Liver (tissue), 8 donors: ENCODE measurements at regions not wholly inside any gene's neighbourhood (a gene's known extent, or its start where the extent isn't known, plus 50 kb on each side); places are given as distances from the start of the nearest gene placed in this dataset.

Experiments
- DNase-seq: peaks from one replicate; pipeline ENCODE4 v3.0.0-alpha.2; 2017; ENCODE audit warnings: low spot score
- H3K27ac ChIP-seq, 2 donors: one replicate each; pipeline ENCODE4 v1.7.0; 2013; ENCODE audit warnings: inconsistent platforms in 2 of 2, low read length in 2 of 2, control low read depth in 1 of 2, low read depth in 1 of 2, mild to moderate bottlenecking in 1 of 2
- H3K27me3 ChIP-seq, 4 donors: one replicate each; pipeline versions ENCODE4 v1.6.1 to v1.7.0; 2013; ENCODE audit warnings: low read length in 3 of 4, inconsistent platforms in 1 of 4, mild to moderate bottlenecking in 1 of 4, moderate library complexity in 1 of 4; ENCODE audit not compliant: control insufficient read depth in 4 of 4, insufficient read depth in 4 of 4
- H3K36me3 ChIP-seq, 4 donors: one replicate each; pipeline versions ENCODE4 v1.6.1 to v1.7.0; 2013; ENCODE audit warnings: low read length in 3 of 4, mild to moderate bottlenecking in 3 of 4, low read depth in 1 of 4, moderate library complexity in 1 of 4; ENCODE audit not compliant: control insufficient read depth in 4 of 4, insufficient read depth in 3 of 4
- H3K4me1 ChIP-seq, 4 donors: one replicate each; pipeline versions ENCODE4 v1.6.1 to v1.7.0; 2013; ENCODE audit warnings: low read length in 3 of 4, mild to moderate bottlenecking in 3 of 4, moderate library complexity in 1 of 4; ENCODE audit not compliant: control insufficient read depth in 4 of 4, insufficient read depth in 4 of 4
- H3K4me3 ChIP-seq, 3 donors: one replicate each; pipeline versions ENCODE4 v1.6.1 to v1.7.0; 2013; ENCODE audit warnings: low read length in 3 of 3, control low read depth in 1 of 3, low read depth in 1 of 3, mild to moderate bottlenecking in 1 of 3
- H3K9ac ChIP-seq, 2 donors: one replicate each; pipeline ENCODE4 v1.7.0; 2013; ENCODE audit warnings: low read length in 2 of 2, mild to moderate bottlenecking in 2 of 2, moderate library complexity in 2 of 2, control low read depth in 1 of 2, low read depth in 1 of 2
- H3K9me3 ChIP-seq, 4 donors: one replicate each; pipeline versions ENCODE4 v1.6.1 to v1.7.0; 2013; ENCODE audit warnings: low read length in 3 of 4; ENCODE audit not compliant: control insufficient read depth in 4 of 4
- ATF3 ChIP-seq: IDR thresholded peaks from 2 replicates; pipeline ENCODE4 v1.6.1; 2016; ENCODE audit warnings: antibody characterized with exemption
- CTCF ChIP-seq: fragments of 150-350 bp; IDR thresholded peaks from 2 replicates; pipeline ENCODE4 v1.5.1; 2017; ENCODE audit warnings: improper control_type of control experiment, low read depth, low read length; ENCODE audit not compliant: missing input control
- EGR1 ChIP-seq, 2 donors: IDR thresholded peaks; 2 replicates each; pipeline ENCODE4 v1.6.1; 2016 to 2018; ENCODE audit warnings: antibody characterized with exemption in 2 of 2, low read depth in 2 of 2
- FOXA1 ChIP-seq: IDR thresholded peaks from 2 replicates; pipeline ENCODE4 v1.6.1; 2016; ENCODE audit warnings: antibody characterized with exemption
- FOXA2 ChIP-seq: IDR thresholded peaks from 2 replicates; pipeline ENCODE4 v1.6.1; 2016; ENCODE audit warnings: antibody characterized with exemption
- GABPA ChIP-seq, 2 donors: IDR thresholded peaks in 1 of 2; conservative IDR thresholded peaks in 1 of 2; 2 replicates each; pipeline ENCODE4 v1.6.1; 2016; ENCODE audit warnings: antibody characterized with exemption in 2 of 2, mild to moderate bottlenecking in 1 of 2, moderate library complexity in 1 of 2
- HNF4A ChIP-seq, 2 donors: conservative IDR thresholded peaks; 2 replicates each; pipeline ENCODE4 v1.6.1; 2016; ENCODE audit warnings: antibody characterized with exemption in 2 of 2, mild to moderate bottlenecking in 2 of 2
- HNF4G ChIP-seq: IDR thresholded peaks from 2 replicates; pipeline ENCODE4 v1.6.1; 2016; ENCODE audit warnings: antibody characterized with exemption
- JUND ChIP-seq, 2 donors: IDR thresholded peaks; 2 replicates each; pipeline ENCODE4 v1.6.1; 2016; ENCODE audit warnings: antibody characterized with exemption in 2 of 2
- MAX ChIP-seq: IDR thresholded peaks from 2 replicates; pipeline ENCODE4 v1.6.1; 2016; ENCODE audit warnings: antibody characterized with exemption
- NR2F2 ChIP-seq: IDR thresholded peaks from 2 replicates; pipeline ENCODE4 v1.6.1; 2016; ENCODE audit warnings: antibody characterized with exemption
- RAD21 ChIP-seq, 2 donors: IDR thresholded peaks; 2 replicates each; pipeline ENCODE4 v1.6.1; 2016; ENCODE audit warnings: antibody characterized with exemption in 2 of 2, mild to moderate bottlenecking in 2 of 2
- REST ChIP-seq: IDR thresholded peaks from 2 replicates; pipeline ENCODE4 v1.6.1; 2016; ENCODE audit warnings: antibody characterized with exemption, mild to moderate bottlenecking
- RXRA ChIP-seq, 2 donors: IDR thresholded peaks; 2 replicates each; pipeline ENCODE4 v1.6.1; 2017 to 2018; ENCODE audit warnings: antibody characterized with exemption in 2 of 2, mild to moderate bottlenecking in 1 of 2
- SP1 ChIP-seq: IDR thresholded peaks from 2 replicates; pipeline ENCODE4 v1.6.1; 2018; ENCODE audit warnings: antibody characterized with exemption, mild to moderate bottlenecking
- TAF1 ChIP-seq: conservative IDR thresholded peaks from 2 replicates; pipeline ENCODE4 v1.6.1; 2016; ENCODE audit warnings: antibody characterized with exemption, mild to moderate bottlenecking
- YY1 ChIP-seq: IDR thresholded peaks from 2 replicates; pipeline ENCODE4 v1.6.1; 2016; ENCODE audit warnings: antibody characterized with exemption, mild to moderate bottlenecking
- ZBTB33 ChIP-seq: IDR thresholded peaks from 2 replicates; pipeline ENCODE4 v1.6.1; 2016; ENCODE audit warnings: antibody characterized with exemption
- whole genome bisulfite sequencing: extraction: QIAGEN DNeasy Blood & Tissue Kit; methylation state at CpG from one replicate; pipeline ENCODE4 v1.1.7; 2013; 5-methylcytosine and 5-hydroxymethylcytosine counted together
- donor health status: healthy.
- donor health status: healthy.
- donor health status: healthy.
- donor health status: healthy.
- donor health status: healthy.

GRCh38 chr1:94309216-94309615 is 71.8 kb upstream of the ARHGAP29 start:
- peaks cover 6 to 24% (median 11%) of the 10 kb centered on the region in 4 donors for H3K4me1 ChIP-seq
- H3K27me3 ChIP-seq, result no peaks in the 10 kb centered on the region
- H3K9me3 ChIP-seq, result no peaks in the 10 kb centered on the region
- DNase-seq, result no peak
- 75% methylated on average over 4 of the region's 4 CpGs for WGBS
- H3K4me3 ChIP-seq, result no peak overlapping the region
- no peak overlapping the region for H3K9ac ChIP-seq
- H3K36me3 ChIP-seq, result no peaks in the 10 kb centered on the region
- H3K27ac ChIP-seq, result no peak overlapping the region
- TF ChIP-seq YY1 (no peak), NR2F2 (peak; percentile 73)

- H3K4me3 ChIP-seq, result no peak overlapping the region
- 73% methylated on average over 1 of the region's 1 CpG for WGBS
- no peak overlapping the region for H3K27ac ChIP-seq
- H3K9ac ChIP-seq, result no peak overlapping the region
- H3K9me3 ChIP-seq, result no peaks in the 10 kb centered on the region
- no peaks in the 10 kb centered on the region for H3K36me3 ChIP-seq
- H3K4me1 ChIP-seq, result peaks cover 6 to 21% (median 11%) of the 10 kb centered on the region in 4 donors
- H3K27me3 ChIP-seq, result no peaks in the 10 kb centered on the region
- TF ChIP-seq SP1, result no peak
- no peak for TF ChIP-seq GABPA (IDR thresholded peaks at IDR 0.05 in 1 of 2, conservative IDR thresholded peaks at IDR 0.05 in 1 of 2)
- TF ChIP-seq REST, result no peak
- no peak for TF ChIP-seq RAD21 (IDR thresholded peaks at IDR 0.05)
- no peak for TF ChIP-seq RXRA (IDR thresholded peaks at IDR 0.05)
- no peak for TF ChIP-seq EGR1 (IDR thresholded peaks at IDR 0.05; ENCODE audit: low read depth in 2 of 2)
- TF ChIP-seq FOXA2, result no peak
- TF ChIP-seq JUND (IDR thresholded peaks at IDR 0.05), result no peak
- TF ChIP-seq ZBTB33, result no peak
- TF ChIP-seq TAF1, result no peak
- no peak for TF ChIP-seq ATF3
- no peak for TF ChIP-seq NR2F2
- TF ChIP-seq FOXA1, result no peak
- TF ChIP-seq HNF4G, result no peak
- no peak for TF ChIP-seq CTCF
- no peak for TF ChIP-seq YY1
- no peak for TF ChIP-seq HNF4A (conservative IDR thresholded peaks at IDR 0.05)
- no peak for TF ChIP-seq MAX
- no peak for DNase-seq
Measured at GRCh38 chr1:94306521-94306920, 69.1 kb upstream of the ARHGAP29 start.
